ENCODE measurements at regions not wholly inside any gene's neighbourhood (a gene's known extent, or its start where the extent isn't known, plus 50 kb on each side); places are given as distances from the start of the nearest gene placed in this dataset.

- TF ChIP-seq CTCF (IDR thresholded peaks at IDR 0.05; ENCODE audit: low read length) = no peak
- TF ChIP-seq EZH2 (IDR thresholded peaks at IDR 0.05; ENCODE audit: borderline replicate concordance, low read length) = no peak
Measured at GRCh38 chr1:221449801-221450470, 292.0 kb downstream of the DUSP10 start.
